Endothelial cell of umbilical vein (primary cell): ENCODE measurements at regions not wholly inside any gene's neighbourhood (a gene's known extent, or its start where the extent isn't known, plus 50 kb on each side); places are given as distances from the start of the nearest gene placed in this dataset.

ENCODE experiments used
- BruUV-seq: library from RNA; stranded (reverse); fragments of 400-500 nt; replicated peaks from 2 replicates; lab custom pipeline; 2021; lab: Mats Ljungman, UMichigan
- CTCF ChIA-PET: fragments of 300-600, 350-600 bp; sonication (Branson Sonifier 250); formaldehyde crosslinking; loops from one replicate; lab custom pipeline; 2021; ENCODE audit warnings: antibody characterized with exemption, inconsistent platforms; lab: Charles Lee
- POLR2A ChIA-PET: fragments of 300-600, 350-600 bp; sonication (Branson Sonifier 250); formaldehyde crosslinking; loops from one replicate; lab custom pipeline; 2021; ENCODE audit warnings: antibody characterized with exemption, inconsistent platforms; lab: Charles Lee
- DNase-seq: peaks from one replicate; pipeline ENCODE4 v3.0.0-alpha.2; 2011; ENCODE audit warnings: low read depth, low spot score
- FAIRE-seq: peaks from 2 replicates; lab custom pipeline; 2011; peaks lifted over from hg19 to GRCh38; lab: Jason Lieb, UNC
- H2AFZ ChIP-seq: 2 replicates; pipeline ENCODE4 v1.6.0; 2012; ENCODE audit warnings: low read depth, low read length, control low read depth, inconsistent platforms
- H3K27ac ChIP-seq: 2 replicates; pipeline ENCODE4 v1.5.1; 2011; ENCODE audit warnings: low read depth, mild to moderate bottlenecking, control low read depth, low read length, moderate library complexity; ENCODE audit not compliant: insufficient read depth
- H3K27me3 ChIP-seq, 2 experiments: 2 replicates each; pipeline versions ENCODE4 v1.6.0 to v1.6.1; 2011; ENCODE audit warnings: low read length in 2 of 2, mixed read lengths in 1 of 2; ENCODE audit not compliant: control insufficient read depth in 2 of 2, insufficient read depth in 2 of 2
- H3K36me3 ChIP-seq, 2 experiments: 2 replicates in 1 of 2; 3 replicates in 1 of 2; pipeline ENCODE4 v1.5.1; 2011; ENCODE audit warnings: low read length in 2 of 2, mild to moderate bottlenecking in 1 of 2, moderate library complexity in 1 of 2; ENCODE audit not compliant: control insufficient read depth in 2 of 2, insufficient read depth in 2 of 2; ENCODE audit errors: extremely low read depth in 1 of 2
- H3K4me1 ChIP-seq: 3 replicates; pipeline ENCODE4 v1.5.1; 2011; ENCODE audit warnings: mild to moderate bottlenecking, low read length; ENCODE audit not compliant: control insufficient read depth, insufficient read depth; ENCODE audit errors: extremely low read depth
- H3K4me2 ChIP-seq: 2 replicates; pipeline ENCODE4 v1.6.1; 2011; ENCODE audit warnings: low read length, control low read depth, mixed read lengths; ENCODE audit not compliant: insufficient read depth
- H3K4me3 ChIP-seq, 3 experiments: fragments of 200-600 bp in 1 of 3; sonication (generic), shearing (Covaris generic) in 1 of 3; replicated peaks in 1 of 3; 2 replicates each; pipeline ENCODE4 v1.5.1; 2011 to 2016; ENCODE audit warnings: control low read depth in 3 of 3, low read length in 3 of 3, mild to moderate bottlenecking in 2 of 3, inconsistent platforms in 1 of 3, low read depth in 1 of 3, moderate library complexity in 1 of 3; ENCODE audit not compliant: insufficient read depth in 1 of 3
- H3K79me2 ChIP-seq: 2 replicates; pipeline ENCODE4 v1.6.0; 2012; ENCODE audit warnings: low read length, inconsistent platforms; ENCODE audit not compliant: control insufficient read depth, insufficient read depth
- H3K9ac ChIP-seq: replicated peaks from 2 replicates; pipeline ENCODE3; 2011; ENCODE audit warnings: low read length, control low read depth; ENCODE audit not compliant: insufficient read depth; ENCODE audit errors: extremely low read depth
- H3K9me1 ChIP-seq: replicated peaks from 3 replicates; pipeline ENCODE4 v1.6.0; 2011; ENCODE audit warnings: mild to moderate bottlenecking, low read length; ENCODE audit not compliant: control insufficient read depth, insufficient read depth; ENCODE audit errors: extremely low read depth
- H3K9me3 ChIP-seq: replicated peaks from 2 replicates; pipeline ENCODE4 v1.5.1; 2012; ENCODE audit warnings: low read length, inconsistent platforms; ENCODE audit not compliant: control insufficient read depth, insufficient read depth
- H4K20me1 ChIP-seq: replicated peaks from 2 replicates; pipeline ENCODE3; 2011; ENCODE audit warnings: mild to moderate bottlenecking, low read length; ENCODE audit not compliant: control insufficient read depth, insufficient read depth; ENCODE audit errors: extremely low read depth
- EZH2 ChIP-seq: IDR thresholded peaks from 2 replicates; pipeline ENCODE4 v1.6.1; 2012; ENCODE audit warnings: borderline replicate concordance, low read depth, mild to moderate bottlenecking, moderate library complexity, low read length, inconsistent platforms; ENCODE audit not compliant: severe bottlenecking
- FOS ChIP-seq: IDR thresholded peaks from 2 replicates; pipeline ENCODE4 v1.6.1; 2011; ENCODE audit warnings: mild to moderate bottlenecking, low read length, moderate library complexity, borderline replicate concordance; ENCODE audit not compliant: insufficient read depth
- GATA2 ChIP-seq: IDR thresholded peaks from 2 replicates; pipeline ENCODE4 v1.7.0; 2011; ENCODE audit warnings: low read depth, mild to moderate bottlenecking, moderate library complexity, mixed read lengths, low read length; ENCODE audit not compliant: insufficient read length, insufficient read depth
- JUN ChIP-seq: IDR thresholded peaks from 2 replicates; pipeline ENCODE4 v1.6.1; 2011; ENCODE audit warnings: borderline replicate concordance, low read depth; ENCODE audit not compliant: insufficient read length, insufficient read depth
- MYC ChIP-seq: IDR thresholded peaks from one replicate; pipeline ENCODE4 v1.6.1; 2011; ENCODE audit warnings: mild to moderate bottlenecking, low read depth, low read length
- POLR2A ChIP-seq: IDR thresholded peaks from 2 replicates; pipeline ENCODE4 v1.6.1; 2012; ENCODE audit warnings: low read depth, mild to moderate bottlenecking, control low read depth, low read length
- POLR2AphosphoS5 ChIP-seq: IDR thresholded peaks from 2 replicates; pipeline ENCODE4 v1.6.1; 2012; ENCODE audit warnings: low read depth, mild to moderate bottlenecking, control low read depth, low read length, moderate library complexity; ENCODE audit not compliant: insufficient read depth
- dilution Hi-C: fragments of 300-500 bp; cut with MboI; formaldehyde crosslinking; loops from one replicate; pipeline ENCODE4 v1.15.0; 2019; ENCODE audit warnings: low sequenced_read_pairs; ENCODE audit not compliant: extremely low pct_ligation_motif_present
- intact Hi-C: fragments of 100-400 bp; cut with micrococcal nuclease; formaldehyde crosslinking; loops from one replicate; pipeline ENCODE4 v1.10.0; 2022
- TF ChIP-seq, protein P1 (sequence below): IDR thresholded peaks from 2 replicates; pipeline ENCODE4 v1.6.1; 2011; ENCODE audit not compliant: insufficient read depth, insufficient read length
- TF ChIP-seq, protein P2 (sequence below), 2 donors: IDR thresholded peaks; 1 replicate in 1 of 2; 2 replicates in 1 of 2; pipeline ENCODE4 v1.5.1; 2011; ENCODE audit warnings: low read length in 2 of 2, mild to moderate bottlenecking in 2 of 2, moderate library complexity in 2 of 2, control low read depth in 1 of 2, inconsistent platforms in 1 of 2, low read depth in 1 of 2; ENCODE audit not compliant: insufficient read depth in 1 of 2; ENCODE audit errors: extremely low read depth in 1 of 2

DNA sequence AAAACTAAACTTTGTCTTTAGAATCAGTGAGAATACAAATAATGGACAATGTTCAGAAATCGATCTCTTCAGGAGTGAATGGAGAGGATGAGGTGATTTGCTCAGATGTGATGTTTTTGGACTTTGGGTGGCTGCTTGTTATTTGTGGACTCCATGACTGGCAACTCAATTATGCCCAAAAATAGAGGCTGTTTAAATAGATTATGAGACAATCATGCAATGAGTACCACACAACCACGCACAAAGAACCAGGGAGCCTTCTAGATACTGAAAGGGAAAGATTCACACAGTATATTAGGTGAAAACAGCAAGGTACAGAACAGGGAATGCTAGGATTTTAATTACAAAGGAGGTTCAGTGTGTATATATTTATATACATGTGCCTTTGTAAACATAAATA lies 141.3 kb upstream of the ANK3 start:
- no TSS peak for BruUV-seq
- FAIRE-seq (no peak), DNase-seq (no peak)
- Histone ChIP-seq H3K9me3 (no peaks in the 10 kb centered on the region), H3K4me3 (no peak overlapping the region), H3K4me1 (no peaks in the 10 kb centered on the region), H3K36me3 (no peaks in the 10 kb centered on the region), H3K9me1 (no peaks in the 10 kb centered on the region), H4K20me1 (no peaks in the 10 kb centered on the region), H3K27ac (no peak overlapping the region), H2AFZ (no peak overlapping the region), H3K79me2 (no peaks in the 10 kb centered on the region), H3K9ac (no peak overlapping the region), H3K4me2 (no peak overlapping the region), H3K27me3 (peaks cover 4 to 5% of the 10 kb centered on the region in 2 experiments)
- TF ChIP-seq POLR2AphosphoS5 (no peak), EZH2 (no peak), FOS (no peak), GATA2 (no peak), POLR2A (no peak), JUN (no peak), MYC (no peak)
- TF ChIP-seq, protein P1, sequence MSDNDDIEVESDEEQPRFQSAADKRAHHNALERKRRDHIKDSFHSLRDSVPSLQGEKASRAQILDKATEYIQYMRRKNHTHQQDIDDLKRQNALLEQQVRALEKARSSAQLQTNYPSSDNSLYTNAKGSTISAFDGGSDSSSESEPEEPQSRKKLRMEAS, result no peak
- TF ChIP-seq, protein P2, sequence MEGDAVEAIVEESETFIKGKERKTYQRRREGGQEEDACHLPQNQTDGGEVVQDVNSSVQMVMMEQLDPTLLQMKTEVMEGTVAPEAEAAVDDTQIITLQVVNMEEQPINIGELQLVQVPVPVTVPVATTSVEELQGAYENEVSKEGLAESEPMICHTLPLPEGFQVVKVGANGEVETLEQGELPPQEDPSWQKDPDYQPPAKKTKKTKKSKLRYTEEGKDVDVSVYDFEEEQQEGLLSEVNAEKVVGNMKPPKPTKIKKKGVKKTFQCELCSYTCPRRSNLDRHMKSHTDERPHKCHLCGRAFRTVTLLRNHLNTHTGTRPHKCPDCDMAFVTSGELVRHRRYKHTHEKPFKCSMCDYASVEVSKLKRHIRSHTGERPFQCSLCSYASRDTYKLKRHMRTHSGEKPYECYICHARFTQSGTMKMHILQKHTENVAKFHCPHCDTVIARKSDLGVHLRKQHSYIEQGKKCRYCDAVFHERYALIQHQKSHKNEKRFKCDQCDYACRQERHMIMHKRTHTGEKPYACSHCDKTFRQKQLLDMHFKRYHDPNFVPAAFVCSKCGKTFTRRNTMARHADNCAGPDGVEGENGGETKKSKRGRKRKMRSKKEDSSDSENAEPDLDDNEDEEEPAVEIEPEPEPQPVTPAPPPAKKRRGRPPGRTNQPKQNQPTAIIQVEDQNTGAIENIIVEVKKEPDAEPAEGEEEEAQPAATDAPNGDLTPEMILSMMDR (IDR thresholded peaks at IDR 0.05; ENCODE audit: extremely low read depth in 1 of 2, insufficient read depth in 1 of 2, low read depth in 1 of 2, low read length in 2 of 2), result no peak
- intact Hi-C loops (no loop called here), dilution Hi-C loops (no loop called here)
- ChIA-PET POLR2A (no interaction called here), CTCF (no interaction called here)
